Middle frontal gyrus (tissue), 1 donor: ENCODE measurements at regions not wholly inside any gene's neighbourhood (a gene's known extent, or its start where the extent isn't known, plus 50 kb on each side); places are given as distances from the start of the nearest gene placed in this dataset.

Experiments used
- DNase-seq: peaks from one replicate; pipeline ENCODE4 v3.0.0-alpha.2; 2015; ENCODE audit warnings: low spot score; ENCODE audit errors: extremely low spot score

GRCh38 chr13:52975969-52976368, 52.6 kb upstream of the OLFM4 start:
- DNase-seq: no peak

- no peak for DNase-seq
Measured at GRCh38 chr13:52975161-52975560, 53.5 kb upstream of the OLFM4 start.

- DNase-seq: no peak
Measured at GRCh38 chr13:52974711-52975110, 53.9 kb upstream of the OLFM4 start.

GRCh38 chr13:52969373-52969772, 59.2 kb upstream of the OLFM4 start:
- DNase-seq: no peak

GRCh38 chr13:52968074-52968700, 60.4 kb upstream of the OLFM4 start:
- peak; percentile 15 for DNase-seq

GRCh38 chr13:52961987-52962386, 66.6 kb upstream of the OLFM4 start:
- no peak for DNase-seq

- DNase-seq: no peak
Measured at GRCh38 chr13:52961256-52961910, 67.2 kb upstream of the OLFM4 start.

- DNase-seq: no peak
Measured at GRCh38 chr13:52955472-52955874, 73.1 kb upstream of the OLFM4 start.

GRCh38 chr13:52954838-52955237, 73.8 kb upstream of the OLFM4 start:
- no peak for DNase-seq

GRCh38 chr13:52950436-52950956, 78.1 kb upstream of the OLFM4 start:
- DNase-seq: no peak

- peak; percentile 44 for DNase-seq
Measured at GRCh38 chr13:52949742-52950141, 78.9 kb upstream of the OLFM4 start.

GRCh38 chr13:52949044-52949443, 79.6 kb upstream of the OLFM4 start:
- DNase-seq: no peak

- DNase-seq: no peak
Measured at GRCh38 chr13:52947921-52948373, 80.7 kb upstream of the OLFM4 start.

- no peak for DNase-seq
Measured at GRCh38 chr13:52945348-52945747, 83.3 kb upstream of the OLFM4 start.

GRCh38 chr13:52944697-52945096, 83.9 kb upstream of the OLFM4 start:
- DNase-seq: no peak

- no peak for DNase-seq
Measured at GRCh38 chr13:52938065-52938464, 89.6 kb upstream of the PCDH8 start.

GRCh38 chr13:52936806-52937205, 88.4 kb upstream of the PCDH8 start:
- no peak for DNase-seq

- no peak for DNase-seq
Measured at GRCh38 chr13:52934258-52934657, 85.8 kb upstream of the PCDH8 start.

- DNase-seq: no peak
Measured at GRCh38 chr13:52933547-52934210, 85.2 kb upstream of the PCDH8 start.

- no peak for DNase-seq
Measured at GRCh38 chr13:52933099-52933498, 84.7 kb upstream of the PCDH8 start.

- no peak for DNase-seq
Measured at GRCh38 chr13:52932649-52933048, 84.2 kb upstream of the PCDH8 start.
